Lung (tissue), 11 donors: ENCODE measurements at regions not wholly inside any gene's neighbourhood (a gene's known extent, or its start where the extent isn't known, plus 50 kb on each side); places are given as distances from the start of the nearest gene placed in this dataset.

Experiments used
- ATAC-seq: fragments of 200-7000 bp; cut with Tn5 transposase; one replicate; pipeline ENCODE4 v1.9.1; 2020; ENCODE audit warnings: moderate number of reproducible peaks; ENCODE audit not compliant: insufficient read depth, low FRiP score
- DNase-seq, 3 donors: peaks; one replicate each; pipeline ENCODE4 v3.0.0-alpha.2; 2013 to 2017
- H3K27ac ChIP-seq, 2 donors: one replicate each; pipeline ENCODE4 v1.5.1; 2013; ENCODE audit warnings: mild to moderate bottlenecking in 2 of 2, moderate library complexity in 2 of 2, control low read depth in 1 of 2, inconsistent platforms in 1 of 2, low read depth in 1 of 2, low read length in 1 of 2
- H3K27me3 ChIP-seq, 3 donors: one replicate each; pipeline ENCODE4 v1.5.1; 2013; ENCODE audit warnings: low read length in 2 of 3; ENCODE audit not compliant: control insufficient read depth in 3 of 3, insufficient read depth in 3 of 3
- H3K36me3 ChIP-seq, 4 donors: one replicate each; pipeline ENCODE4 v1.5.1; 2013; ENCODE audit warnings: low read length in 4 of 4, mild to moderate bottlenecking in 1 of 4, moderate library complexity in 1 of 4; ENCODE audit not compliant: control insufficient read depth in 4 of 4, insufficient read depth in 4 of 4
- H3K4me1 ChIP-seq, 5 donors: one replicate each; pipeline ENCODE4 v1.5.1; 2013; ENCODE audit warnings: low read length in 5 of 5, mild to moderate bottlenecking in 2 of 5, moderate library complexity in 1 of 5; ENCODE audit not compliant: control insufficient read depth in 5 of 5, insufficient read depth in 5 of 5
- H3K4me3 ChIP-seq: one replicate; pipeline ENCODE4 v1.5.1; 2013; ENCODE audit warnings: mild to moderate bottlenecking, control low read depth, moderate library complexity
- H3K9ac ChIP-seq, 2 donors: one replicate each; pipeline ENCODE4 v1.5.1; 2013; ENCODE audit warnings: low read length in 2 of 2, control low read depth in 1 of 2; ENCODE audit not compliant: insufficient read depth in 1 of 2
- H3K9me3 ChIP-seq, 4 donors: one replicate each; pipeline ENCODE4 v1.5.1; 2013; ENCODE audit warnings: low read length in 3 of 4, mild to moderate bottlenecking in 1 of 4, moderate library complexity in 1 of 4; ENCODE audit not compliant: control insufficient read depth in 4 of 4, insufficient read depth in 3 of 4
- WGBS, 2 donors: extraction: QIAGEN DNeasy Blood & Tissue Kit; methylation state at CpG; one replicate each; pipeline ENCODE4 v1.1.7; 2013; 5-methylcytosine and 5-hydroxymethylcytosine counted together
- TF ChIP-seq, protein P1 (sequence below): IDR thresholded peaks from 2 replicates; pipeline ENCODE4 v1.5.1; 2012; ENCODE audit warnings: mild to moderate bottlenecking; ENCODE audit errors: control extremely low read depth, extremely low read depth
- donor health status: control.
- donor health status: control.
- donor health status: Bipolar disorder and iron deficiency.
- donor health status: healthy.
- donor health status: DM: yes; HTN: yes; CAD: no.

DNA sequence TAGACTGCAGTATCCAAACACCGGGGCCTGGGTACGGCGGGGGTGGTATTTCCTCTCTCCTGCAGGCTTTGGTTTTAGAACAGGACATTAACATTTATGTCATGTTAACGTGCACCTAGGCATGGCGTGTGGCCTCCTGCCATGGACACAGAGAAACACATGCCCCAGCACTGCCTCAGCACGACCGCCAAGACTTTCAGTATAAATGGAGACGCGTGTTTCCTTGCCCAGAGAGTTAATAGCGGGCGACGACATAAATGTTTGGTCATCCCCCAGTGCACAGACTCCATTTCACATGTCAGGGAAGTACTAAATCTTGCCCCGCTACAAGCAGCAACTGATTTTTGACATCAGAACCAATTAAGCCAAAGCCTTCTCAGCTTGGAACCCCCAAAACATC lies 737.9 kb downstream of the RAB28 start:
- no peak for DNase-seq
- no peaks in the 10 kb centered on the region for H3K4me1 ChIP-seq
- TF ChIP-seq, protein P1, sequence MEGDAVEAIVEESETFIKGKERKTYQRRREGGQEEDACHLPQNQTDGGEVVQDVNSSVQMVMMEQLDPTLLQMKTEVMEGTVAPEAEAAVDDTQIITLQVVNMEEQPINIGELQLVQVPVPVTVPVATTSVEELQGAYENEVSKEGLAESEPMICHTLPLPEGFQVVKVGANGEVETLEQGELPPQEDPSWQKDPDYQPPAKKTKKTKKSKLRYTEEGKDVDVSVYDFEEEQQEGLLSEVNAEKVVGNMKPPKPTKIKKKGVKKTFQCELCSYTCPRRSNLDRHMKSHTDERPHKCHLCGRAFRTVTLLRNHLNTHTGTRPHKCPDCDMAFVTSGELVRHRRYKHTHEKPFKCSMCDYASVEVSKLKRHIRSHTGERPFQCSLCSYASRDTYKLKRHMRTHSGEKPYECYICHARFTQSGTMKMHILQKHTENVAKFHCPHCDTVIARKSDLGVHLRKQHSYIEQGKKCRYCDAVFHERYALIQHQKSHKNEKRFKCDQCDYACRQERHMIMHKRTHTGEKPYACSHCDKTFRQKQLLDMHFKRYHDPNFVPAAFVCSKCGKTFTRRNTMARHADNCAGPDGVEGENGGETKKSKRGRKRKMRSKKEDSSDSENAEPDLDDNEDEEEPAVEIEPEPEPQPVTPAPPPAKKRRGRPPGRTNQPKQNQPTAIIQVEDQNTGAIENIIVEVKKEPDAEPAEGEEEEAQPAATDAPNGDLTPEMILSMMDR, result no peak
- ATAC-seq, result no peak
- H3K27ac ChIP-seq, result no peak overlapping the region
- H3K9ac ChIP-seq, result no peak overlapping the region
- no peaks in the 10 kb centered on the region for H3K36me3 ChIP-seq
- H3K9me3 ChIP-seq, result peaks cover 0 to 3% (median 0%) of the 10 kb centered on the region in 4 donors
- WGBS, 2 donors, result 83 to 84% methylated on average over 13 of the region's 13 CpGs
- H3K27me3 ChIP-seq, result no peaks in the 10 kb centered on the region
- H3K4me3 ChIP-seq, result no peak overlapping the region

DNA sequence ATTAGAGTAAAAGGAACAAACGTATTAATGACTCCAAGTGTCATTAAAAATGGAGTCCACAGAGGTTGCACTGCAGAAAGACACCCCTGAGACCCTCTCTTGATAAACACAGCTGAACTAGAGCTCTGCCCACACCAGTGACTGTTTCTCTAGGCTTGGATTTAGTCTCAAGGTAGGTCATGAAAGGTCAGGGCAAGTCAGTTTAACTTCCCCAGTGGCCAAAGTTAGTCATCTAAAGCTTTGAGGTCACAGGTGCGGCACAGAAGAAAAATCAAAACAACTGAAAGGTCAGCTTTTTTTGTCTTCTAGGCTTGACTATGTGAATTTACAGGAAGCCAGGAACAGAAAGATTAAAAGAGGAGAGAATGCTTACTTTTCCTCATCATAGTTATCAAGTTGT lies 749.6 kb downstream of the RAB28 start:
- DNase-seq (no peak), ATAC-seq (no peak)
- H3K4me1 ChIP-seq, result no peaks in the 10 kb centered on the region
- H3K9ac ChIP-seq, result no peak overlapping the region
- H3K27me3 ChIP-seq, result no peaks in the 10 kb centered on the region
- H3K36me3 ChIP-seq, result no peaks in the 10 kb centered on the region
- TF ChIP-seq, protein P1, result no peak
- no peaks in the 10 kb centered on the region for H3K9me3 ChIP-seq
- H3K27ac ChIP-seq, result no peak overlapping the region
- H3K4me3 ChIP-seq, result no peak overlapping the region
- WGBS, 2 donors, result 60 to 65% methylated on average over 2 of the region's 2 CpGs

DNA sequence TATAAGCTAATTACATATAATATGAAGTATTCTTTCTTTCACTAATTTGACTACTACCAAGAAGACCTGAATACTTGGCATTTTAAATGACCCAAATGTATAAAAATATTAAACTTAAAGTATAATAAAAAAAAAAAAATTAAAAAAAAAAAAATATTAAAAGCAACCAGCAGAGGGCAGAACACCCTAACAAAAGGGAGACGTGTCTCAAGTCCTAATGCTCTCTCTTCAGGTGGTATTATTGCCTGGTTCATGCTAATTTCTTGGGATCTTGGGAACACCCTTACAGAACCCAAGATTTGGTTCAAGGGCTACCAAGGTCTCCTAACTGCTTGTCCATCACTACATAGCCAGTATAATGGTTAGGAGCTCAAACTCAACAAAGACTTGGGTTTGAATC lies 754.8 kb downstream of the RAB28 start:
- WGBS, 2 donors, result 0% methylated on average over 1 of the region's 1 CpG
- no peak for ATAC-seq
- TF ChIP-seq, protein P1, result no peak

DNA sequence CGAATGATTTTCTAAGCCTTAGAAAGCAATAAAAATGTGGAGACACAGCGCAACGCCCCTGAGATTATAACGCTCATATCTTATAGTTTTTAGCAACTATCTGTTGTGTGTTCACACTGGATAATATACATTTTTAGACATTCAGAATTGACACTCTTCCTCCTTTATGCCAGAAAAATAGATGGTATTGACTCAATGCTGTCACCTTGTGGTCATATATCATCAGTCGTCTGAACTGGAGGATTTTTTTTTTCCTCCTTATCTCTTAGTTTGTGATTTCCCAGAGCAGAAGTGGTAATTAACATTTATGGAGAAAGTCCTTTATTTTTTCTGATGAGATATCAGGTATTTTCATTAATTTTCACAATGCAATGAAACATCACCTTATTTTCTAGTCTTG lies 759.6 kb downstream of the RAB28 start:
- ATAC-seq, result no peak
- no peak overlapping the region for H3K4me3 ChIP-seq
- 16 to 28% methylated on average over 5 of the region's 5 CpGs for WGBS, 2 donors
- H3K9ac ChIP-seq, result no peak overlapping the region
- H3K27ac ChIP-seq, result no peak overlapping the region
- H3K4me1 ChIP-seq, result peaks cover 0 to 7% (median 0%) of the 10 kb centered on the region in 5 donors
- no peaks in the 10 kb centered on the region for H3K9me3 ChIP-seq
- H3K27me3 ChIP-seq, result no peaks in the 10 kb centered on the region
- H3K36me3 ChIP-seq, result no peaks in the 10 kb centered on the region
- TF ChIP-seq, protein P1, result no peak
- peak in 2 of 3 donors; percentile 58 to 59 for DNase-seq

More for the DNA sequence above, 754.8 kb downstream of the RAB28 start:
- no peak overlapping the region for H3K4me3 ChIP-seq
- no peaks in the 10 kb centered on the region for H3K36me3 ChIP-seq
- peaks cover 0 to 2% (median 0%) of the 10 kb centered on the region in 5 donors for H3K4me1 ChIP-seq
- no peak overlapping the region for H3K9ac ChIP-seq
- H3K9me3 ChIP-seq, result no peaks in the 10 kb centered on the region
- H3K27me3 ChIP-seq, result no peaks in the 10 kb centered on the region
- no peak overlapping the region for H3K27ac ChIP-seq
- DNase-seq, result peak in 2 of 3 donors; percentile 31 to 37
